KMS-11 (cell line): ENCODE measurements at regions not wholly inside any gene's neighbourhood (a gene's known extent, or its start where the extent isn't known, plus 50 kb on each side); places are given as distances from the start of the nearest gene placed in this dataset.

Experiments
- H2AFZ ChIP-seq: fragments of 200-600 bp; sonication (generic); 2 replicates; pipeline ENCODE4 v1.6.1; 2016; ENCODE audit warnings: antibody characterized with exemption, mixed run types, low read depth
- H3K27ac ChIP-seq: fragments of 200-600 bp; sonication (generic); 2 replicates; pipeline ENCODE4 v1.6.1; 2016; ENCODE audit warnings: mild to moderate bottlenecking, mixed run types
- H3K27me3 ChIP-seq: fragments of 200-600 bp; sonication (generic); 2 replicates; pipeline ENCODE4 v1.6.1; 2017; ENCODE audit warnings: mild to moderate bottlenecking, low read depth, mixed run types, moderate library complexity; ENCODE audit not compliant: insufficient read depth
- H3K36me3 ChIP-seq: fragments of 200-600 bp; sonication (generic); 2 replicates; pipeline ENCODE4 v1.6.1; 2017; ENCODE audit warnings: mild to moderate bottlenecking, mixed run types; ENCODE audit not compliant: insufficient read depth
- H3K4me1 ChIP-seq: fragments of 200-600 bp; sonication (generic); 2 replicates; pipeline ENCODE4 v1.6.1; 2016; ENCODE audit warnings: mild to moderate bottlenecking, low read depth, mixed run types; ENCODE audit not compliant: poor library complexity, severe bottlenecking
- H3K4me2 ChIP-seq: fragments of 200-600 bp; sonication (generic); 2 replicates; pipeline ENCODE4 v1.7.0; 2016; ENCODE audit warnings: mild to moderate bottlenecking, mixed run types
- H3K4me3 ChIP-seq: fragments of 200-600 bp; sonication (generic); IDR thresholded peaks from 2 replicates; pipeline ENCODE4 v1.6.1; 2017; ENCODE audit warnings: low read depth, low read length, mixed read lengths; ENCODE audit not compliant: insufficient read depth
- H3K79me2 ChIP-seq: fragments of 200-600 bp; sonication (generic); 2 replicates; pipeline ENCODE4 v1.6.1; 2016; ENCODE audit warnings: low read depth, mixed run types; ENCODE audit not compliant: insufficient read depth
- H3K9ac ChIP-seq: fragments of 200-600 bp; sonication (generic); 2 replicates; pipeline ENCODE4 v1.6.1; 2016; ENCODE audit warnings: mild to moderate bottlenecking, mixed run types
- H4K20me1 ChIP-seq: fragments of 200-600 bp; sonication (generic); 2 replicates; pipeline ENCODE4 v1.6.1; 2016; ENCODE audit warnings: mild to moderate bottlenecking, mixed run types; ENCODE audit not compliant: insufficient read depth
- CTCF ChIP-seq: fragments of 200-600 bp; sonication (generic); conservative IDR thresholded peaks from 2 replicates; pipeline ENCODE4 v1.6.1; 2017; ENCODE audit warnings: low read depth, mild to moderate bottlenecking, antibody characterized with exemption, low read length, moderate library complexity, mixed read lengths

DNA sequence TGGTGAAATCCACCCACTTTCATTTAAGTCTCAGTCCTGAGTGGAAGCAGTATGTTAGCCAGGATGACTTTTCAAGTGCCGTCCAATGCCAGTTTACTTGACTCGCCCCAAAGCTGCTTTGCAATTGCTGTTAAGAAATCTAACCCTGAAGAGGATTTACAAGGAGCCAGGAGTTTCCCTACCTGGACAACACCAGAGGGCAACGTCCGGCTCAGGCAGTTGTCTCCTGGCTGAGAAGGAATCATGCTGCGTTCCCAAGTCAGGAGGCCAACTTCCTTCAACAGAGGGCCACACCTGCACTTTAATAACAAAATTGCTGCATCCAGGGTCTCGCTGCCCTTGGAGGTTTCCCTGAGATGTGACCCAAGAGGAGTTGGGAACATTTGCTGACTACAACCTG is 65.8 kb downstream of the BOD1 start:
- TF ChIP-seq CTCF, result no peak
- H3K4me1 ChIP-seq, result no peaks in the 10 kb centered on the region
- no peak overlapping the region for H3K4me3 ChIP-seq
- H3K36me3 ChIP-seq, result no peaks in the 10 kb centered on the region
- no peaks in the 10 kb centered on the region for H3K27me3 ChIP-seq
- H4K20me1 ChIP-seq, result no peaks in the 10 kb centered on the region
- no peak overlapping the region for H2AFZ ChIP-seq
- H3K27ac ChIP-seq, result no peak overlapping the region
- H3K9ac ChIP-seq, result no peak overlapping the region
- no peak overlapping the region for H3K4me2 ChIP-seq
- no peaks in the 10 kb centered on the region for H3K79me2 ChIP-seq

GRCh38 chr5:173549644-173550043 is 66.8 kb downstream of the BOD1 start:
- no peak overlapping the region for H3K27ac ChIP-seq

GRCh38 chr5:173547579-173547978 is 68.9 kb downstream of the BOD1 start:
- Histone ChIP-seq H3K27ac (no peak overlapping the region), H3K4me3 (no peak overlapping the region), H2AFZ (no peak overlapping the region), H3K79me2 (no peaks in the 10 kb centered on the region), H4K20me1 (no peaks in the 10 kb centered on the region), H3K9ac (no peak overlapping the region), H3K36me3 (no peaks in the 10 kb centered on the region), H3K4me1 (no peaks in the 10 kb centered on the region), H3K4me2 (no peak overlapping the region), H3K27me3 (no peaks in the 10 kb centered on the region)
- TF ChIP-seq CTCF, result no peak

More at GRCh38 chr5:173549644-173550043, 66.8 kb downstream of the BOD1 start:
- H3K4me2 ChIP-seq, result no peak overlapping the region
- TF ChIP-seq CTCF, result no peak
- H3K27me3 ChIP-seq, result no peaks in the 10 kb centered on the region
- H3K4me1 ChIP-seq, result no peaks in the 10 kb centered on the region
- H3K9ac ChIP-seq, result no peak overlapping the region
- H3K4me3 ChIP-seq, result no peak overlapping the region
- no peak overlapping the region for H2AFZ ChIP-seq
- no peaks in the 10 kb centered on the region for H3K79me2 ChIP-seq
- no peaks in the 10 kb centered on the region for H4K20me1 ChIP-seq
- H3K36me3 ChIP-seq, result no peaks in the 10 kb centered on the region

GRCh38 chr5:173542964-173543363 is 73.5 kb downstream of the BOD1 start:
- H3K36me3 ChIP-seq, result no peaks in the 10 kb centered on the region
- no peak overlapping the region for H3K4me2 ChIP-seq
- no peak overlapping the region for H3K9ac ChIP-seq
- H3K79me2 ChIP-seq, result no peaks in the 10 kb centered on the region
- no peak overlapping the region for H3K27ac ChIP-seq
- no peaks in the 10 kb centered on the region for H3K27me3 ChIP-seq
- H2AFZ ChIP-seq, result no peak overlapping the region
- H4K20me1 ChIP-seq, result no peaks in the 10 kb centered on the region
- no peak overlapping the region for H3K4me3 ChIP-seq
- peaks cover 17% of the 10 kb centered on the region for H3K4me1 ChIP-seq
- no peak for TF ChIP-seq CTCF
